ENCODE measurements at regions not wholly inside any gene's neighbourhood (a gene's known extent, or its start where the extent isn't known, plus 50 kb on each side); places are given as distances from the start of the nearest gene placed in this dataset.

DNA sequence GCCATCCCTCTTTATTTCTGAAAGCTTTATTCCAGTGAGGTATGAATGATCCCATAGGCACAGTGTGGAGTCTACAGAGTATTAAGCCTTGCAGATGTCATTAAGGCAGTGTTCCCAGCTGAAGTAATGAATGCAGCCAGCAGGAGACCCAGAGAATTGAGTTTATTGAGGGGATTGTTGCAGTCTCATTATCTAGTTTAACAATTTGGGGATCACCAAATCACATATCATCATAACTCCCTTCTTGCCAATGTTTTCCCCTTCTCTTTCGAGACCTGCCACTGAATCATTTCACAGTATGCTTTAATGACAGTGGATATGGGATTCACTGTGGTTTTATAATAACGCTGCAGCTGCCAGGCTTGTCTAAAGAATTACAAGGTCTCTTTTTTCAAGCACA is 249.3 kb upstream of the FSHR start:
- Histone ChIP-seq H3K36me3 (ENCODE audit: control insufficient read depth, insufficient read depth, low read length) (no peaks in the 10 kb centered on the region), H3K9me3 (no peaks in the 10 kb centered on the region), H3K4me3 (ENCODE audit: low read depth, low read length) (no peak overlapping the region), H3K27me3 (replicated peaks; ENCODE audit: control insufficient read depth, insufficient read depth, low read length) (no peaks in the 10 kb centered on the region), H3K4me1 (no peaks in the 10 kb centered on the region)
- CTCF ChIA-PET: no interaction called here
- intact Hi-C loops (cut with micrococcal nuclease; ENCODE audit: unreplicated experiment): no loop called here
- Mint-ChIP-seq H3K4me1 (ENCODE audit: low read depth, unreplicated experiment) (no peaks in the 10 kb centered on the region), H3K4me3 (ENCODE audit: unreplicated experiment) (no peak overlapping the region), H3K36me3 (ENCODE audit: insufficient read depth, unreplicated experiment) (no peaks in the 10 kb centered on the region), H3K27ac (ENCODE audit: unreplicated experiment) (no peak overlapping the region), H3K27me3 (ENCODE audit: insufficient read depth, unreplicated experiment) (peaks cover 12% of the 10 kb centered on the region), H3K9me3 (ENCODE audit: unreplicated experiment) (no peaks in the 10 kb centered on the region)
- TF ChIP-seq, protein P1, sequence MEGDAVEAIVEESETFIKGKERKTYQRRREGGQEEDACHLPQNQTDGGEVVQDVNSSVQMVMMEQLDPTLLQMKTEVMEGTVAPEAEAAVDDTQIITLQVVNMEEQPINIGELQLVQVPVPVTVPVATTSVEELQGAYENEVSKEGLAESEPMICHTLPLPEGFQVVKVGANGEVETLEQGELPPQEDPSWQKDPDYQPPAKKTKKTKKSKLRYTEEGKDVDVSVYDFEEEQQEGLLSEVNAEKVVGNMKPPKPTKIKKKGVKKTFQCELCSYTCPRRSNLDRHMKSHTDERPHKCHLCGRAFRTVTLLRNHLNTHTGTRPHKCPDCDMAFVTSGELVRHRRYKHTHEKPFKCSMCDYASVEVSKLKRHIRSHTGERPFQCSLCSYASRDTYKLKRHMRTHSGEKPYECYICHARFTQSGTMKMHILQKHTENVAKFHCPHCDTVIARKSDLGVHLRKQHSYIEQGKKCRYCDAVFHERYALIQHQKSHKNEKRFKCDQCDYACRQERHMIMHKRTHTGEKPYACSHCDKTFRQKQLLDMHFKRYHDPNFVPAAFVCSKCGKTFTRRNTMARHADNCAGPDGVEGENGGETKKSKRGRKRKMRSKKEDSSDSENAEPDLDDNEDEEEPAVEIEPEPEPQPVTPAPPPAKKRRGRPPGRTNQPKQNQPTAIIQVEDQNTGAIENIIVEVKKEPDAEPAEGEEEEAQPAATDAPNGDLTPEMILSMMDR (IDR thresholded peaks at IDR 0.05; ENCODE audit: insufficient read depth in 1 of 2, low read depth in 1 of 2, low read length in 1 of 2, severe bottlenecking in 1 of 2, unreplicated experiment in 1 of 2): no peak
- POLR2A ChIA-PET: no interaction called here
- no TSS peak for BruUV-seq (replicated peaks)
- no peak for DNase-seq

DNA sequence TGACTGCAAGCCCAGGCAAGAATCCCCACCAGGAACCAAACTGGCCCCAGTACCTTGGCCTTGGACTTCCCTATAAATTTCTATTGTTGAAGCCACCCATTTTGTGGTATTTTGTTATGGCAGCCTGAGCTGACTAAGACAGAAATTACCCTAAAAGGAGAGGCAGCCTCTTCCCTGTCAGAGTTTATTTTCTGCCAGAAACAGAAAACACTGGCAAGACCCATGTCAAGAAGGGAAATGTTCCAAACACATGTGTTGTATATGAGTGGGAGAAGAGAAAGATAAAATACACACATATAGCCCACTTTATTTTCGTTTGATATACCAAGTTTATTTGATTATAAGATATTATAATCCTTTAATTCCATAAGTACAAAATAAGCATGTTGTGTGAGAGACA is 225.1 kb upstream of the FSHR start:
- intact Hi-C loops (cut with micrococcal nuclease; ENCODE audit: unreplicated experiment): no loop called here
- BruUV-seq (replicated peaks): no TSS peak
- H3K4me1 Mint-ChIP-seq (ENCODE audit: low read depth, unreplicated experiment): no peaks in the 10 kb centered on the region
- H3K27ac Mint-ChIP-seq (ENCODE audit: unreplicated experiment): no peak overlapping the region
- no peaks in the 10 kb centered on the region for H3K36me3 Mint-ChIP-seq (ENCODE audit: insufficient read depth, unreplicated experiment)
- H3K9me3 ChIP-seq: no peaks in the 10 kb centered on the region; the same call in 1 of the 2 replicates
- POLR2A ChIA-PET: no interaction called here
- H3K36me3 ChIP-seq (ENCODE audit: control insufficient read depth, insufficient read depth, low read length): no peaks in the 10 kb centered on the region
- peaks cover 5% of the 10 kb centered on the region for H3K27me3 Mint-ChIP-seq (ENCODE audit: insufficient read depth, unreplicated experiment)
- H3K4me3 Mint-ChIP-seq (ENCODE audit: unreplicated experiment): no peak overlapping the region
- TF ChIP-seq, protein P1 (IDR thresholded peaks at IDR 0.05; ENCODE audit: insufficient read depth in 1 of 2, low read depth in 1 of 2, low read length in 1 of 2, severe bottlenecking in 1 of 2, unreplicated experiment in 1 of 2): no peak
- DNase-seq: no peak
- no peak overlapping the region for H3K4me3 ChIP-seq (ENCODE audit: low read depth, low read length)
- CTCF ChIA-PET: no interaction called here
- no peaks in the 10 kb centered on the region for H3K9me3 Mint-ChIP-seq (ENCODE audit: unreplicated experiment)
- H3K27me3 ChIP-seq (replicated peaks; ENCODE audit: control insufficient read depth, insufficient read depth, low read length): no peaks in the 10 kb centered on the region
- H3K4me1 ChIP-seq: no peaks in the 10 kb centered on the region

DNA sequence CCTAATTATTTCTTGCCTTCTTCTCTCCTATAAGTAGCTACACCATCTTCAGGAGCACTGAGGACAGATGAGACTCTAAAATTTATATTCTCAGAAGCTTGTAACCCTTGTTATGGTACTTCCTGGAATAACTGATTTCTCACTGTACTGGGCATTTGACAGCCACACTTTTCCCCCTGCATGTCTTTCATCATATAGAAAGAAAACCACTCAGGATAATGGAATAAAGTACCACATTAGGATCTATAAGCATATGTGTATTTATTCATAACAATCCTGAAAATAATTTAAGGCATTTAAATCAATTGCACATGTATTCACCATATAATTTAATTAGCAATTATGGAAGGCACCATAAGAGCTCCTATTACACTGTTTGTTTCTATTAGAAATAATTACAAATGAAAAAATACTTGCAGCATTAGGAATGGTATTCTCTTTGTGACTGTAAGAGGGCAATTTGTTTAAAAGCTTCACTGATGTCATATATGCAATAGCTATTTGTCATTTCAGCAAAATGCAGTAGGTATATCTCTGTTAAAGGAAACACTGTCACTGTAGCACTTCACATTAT is 216.9 kb upstream of the FSHR start:
- no TSS peak for BruUV-seq (replicated peaks)
- TF ChIP-seq, protein P1 (IDR thresholded peaks at IDR 0.05; ENCODE audit: insufficient read depth in 1 of 2, low read depth in 1 of 2, low read length in 1 of 2, severe bottlenecking in 1 of 2, unreplicated experiment in 1 of 2): no peak
- intact Hi-C loops (cut with micrococcal nuclease; ENCODE audit: unreplicated experiment): no loop called here
- no peaks in the 10 kb centered on the region for H3K27me3 ChIP-seq (replicated peaks; ENCODE audit: control insufficient read depth, insufficient read depth, low read length)
- H3K4me3 ChIP-seq (ENCODE audit: low read depth, low read length): no peak overlapping the region
- POLR2A ChIA-PET: no interaction called here
- Mint-ChIP-seq H3K9me3 (ENCODE audit: unreplicated experiment) (no peaks in the 10 kb centered on the region), H3K4me3 (ENCODE audit: unreplicated experiment) (no peak overlapping the region), H3K4me1 (ENCODE audit: low read depth, unreplicated experiment) (no peaks in the 10 kb centered on the region), H3K36me3 (ENCODE audit: insufficient read depth, unreplicated experiment) (no peaks in the 10 kb centered on the region), H3K27me3 (ENCODE audit: insufficient read depth, unreplicated experiment) (no peaks in the 10 kb centered on the region), H3K27ac (ENCODE audit: unreplicated experiment) (no peak overlapping the region)
- CTCF ChIA-PET: no interaction called here
- no peak for DNase-seq
- no peaks in the 10 kb centered on the region for H3K9me3 ChIP-seq
- H3K4me1 ChIP-seq: no peaks in the 10 kb centered on the region
- no peaks in the 10 kb centered on the region for H3K36me3 ChIP-seq (ENCODE audit: control insufficient read depth, insufficient read depth, low read length)
